Endothelial cell of hepatic sinusoid (primary cell): ENCODE measurements at regions not wholly inside any gene's neighbourhood (a gene's known extent, or its start where the extent isn't known, plus 50 kb on each side); places are given as distances from the start of the nearest gene placed in this dataset.

Experiments
- in situ Hi-C: cut with HindIII; loops from 2 replicates; pipeline ENCODE4 v1.10.0; 2017; ENCODE audit warnings: low sequenced_read_pairs

- in situ Hi-C loops: no loop called here
These were observed 280.6 kb upstream of the CLEC14A start for GRCh38 chr14:38536376-38537038.

- in situ Hi-C loops: no loop called here
These were observed 272.7 kb upstream of the CLEC14A start for GRCh38 chr14:38528582-38528981.

GRCh38 chr14:38527502-38527878, 271.6 kb upstream of the CLEC14A start:
- in situ Hi-C loops: no loop called here

GRCh38 chr14:38526826-38527501, 271.1 kb upstream of the CLEC14A start:
- in situ Hi-C loops: no loop called here

GRCh38 chr14:38524636-38525509, 269.0 kb upstream of the CLEC14A start:
- in situ Hi-C loops: no loop called here

- in situ Hi-C loops: no loop called here
These were observed 266.8 kb upstream of the CLEC14A start for GRCh38 chr14:38522724-38523123.

GRCh38 chr14:38521591-38521990, 265.7 kb upstream of the CLEC14A start:
- in situ Hi-C loops: no loop called here

GRCh38 chr14:38517426-38517825, 261.5 kb upstream of the CLEC14A start:
- in situ Hi-C loops: no loop called here

GRCh38 chr14:38512236-38512635, 256.3 kb upstream of the CLEC14A start:
- in situ Hi-C loops: no loop called here

GRCh38 chr14:38507299-38507698, 251.4 kb upstream of the CLEC14A start:
- in situ Hi-C loops: no loop called here

- in situ Hi-C loops: no loop called here
These were observed 250.0 kb upstream of the CLEC14A start for GRCh38 chr14:38505973-38506249.

GRCh38 chr14:38505221-38505972, 249.5 kb upstream of the CLEC14A start:
- in situ Hi-C loops: no loop called here

GRCh38 chr14:38504175-38504574, 248.3 kb upstream of the CLEC14A start:
- in situ Hi-C loops: no loop called here

GRCh38 chr14:38502239-38502638, 246.3 kb upstream of the CLEC14A start:
- in situ Hi-C loops: no loop called here

GRCh38 chr14:38500125-38500524, 244.2 kb upstream of the CLEC14A start:
- in situ Hi-C loops: no loop called here

- in situ Hi-C loops: no loop called here
These were observed 240.2 kb upstream of the CLEC14A start for GRCh38 chr14:38496092-38496491.

GRCh38 chr14:38490273-38490672, 234.4 kb upstream of the CLEC14A start:
- in situ Hi-C loops: no loop called here

GRCh38 chr14:38485026-38485425, 229.1 kb upstream of the CLEC14A start:
- in situ Hi-C loops: no loop called here

- in situ Hi-C loops: no loop called here
These were observed 226.2 kb upstream of the CLEC14A start for GRCh38 chr14:38481952-38482678.

- in situ Hi-C loops: no loop called here
These were observed 213.3 kb upstream of the CLEC14A start for GRCh38 chr14:38469156-38469555.

GRCh38 chr14:38442208-38442607, 186.3 kb upstream of the CLEC14A start:
- in situ Hi-C loops: no loop called here
